Erythroblast (primary cell): ENCODE measurements at regions not wholly inside any gene's neighbourhood (a gene's known extent, or its start where the extent isn't known, plus 50 kb on each side); places are given as distances from the start of the nearest gene placed in this dataset.

Experiments
- GATA1 ChIP-seq: IDR thresholded peaks from 2 replicates; pipeline ENCODE4 v1.6.1; 2011; ENCODE audit warnings: low read depth, mild to moderate bottlenecking, control low read depth, low read length, moderate library complexity
- POLR2A ChIP-seq: IDR thresholded peaks from 2 replicates; pipeline ENCODE4 v1.6.1; 2011; ENCODE audit warnings: mild to moderate bottlenecking, low read length

DNA sequence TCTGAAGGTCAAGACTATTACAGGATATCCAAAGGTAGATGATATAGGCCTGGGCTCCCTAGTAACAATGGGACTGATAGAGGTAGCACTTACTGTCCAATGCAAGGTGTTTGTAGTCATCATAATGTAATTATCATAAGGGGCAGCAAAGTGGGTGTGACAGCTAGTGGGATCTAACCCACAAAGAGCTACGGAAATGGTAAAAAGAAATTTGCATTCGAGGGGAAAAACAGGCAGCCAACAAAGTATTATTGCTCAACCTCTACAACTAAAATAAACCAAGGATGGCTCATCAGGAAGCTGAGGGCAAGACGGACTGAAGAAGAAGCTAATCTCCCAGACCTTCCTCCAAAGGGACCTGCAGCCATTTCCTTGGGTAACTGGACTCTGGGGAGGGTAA lies 211.0 kb downstream of the WDR11 start:
- TF ChIP-seq POLR2A (no peak), GATA1 (no peak)
